Astrocyte of the cerebellum (primary cell): ENCODE measurements at regions not wholly inside any gene's neighbourhood (a gene's known extent, or its start where the extent isn't known, plus 50 kb on each side); places are given as distances from the start of the nearest gene placed in this dataset.

Experiments
- DNase-seq: peaks from one replicate; pipeline ENCODE4 v3.0.0-alpha.2; 2011; ENCODE audit warnings: low read depth
- H3K4me3 ChIP-seq: 2 replicates; pipeline ENCODE4 v1.5.1; 2011; ENCODE audit warnings: mild to moderate bottlenecking, low read depth, low read length, moderate library complexity
- CTCF ChIP-seq: IDR thresholded peaks from 2 replicates; pipeline ENCODE4 v1.5.1; 2012; ENCODE audit warnings: low read length, low read depth, moderate library complexity, mild to moderate bottlenecking; ENCODE audit errors: missing control alignments
- in situ Hi-C: cut with HindIII; loops from 2 replicates; pipeline ENCODE4 v1.10.0; 2017; ENCODE audit warnings: low sequenced_read_pairs

- no peak for TF ChIP-seq CTCF
- in situ Hi-C loops = no loop called here
- no peak overlapping the region for H3K4me3 ChIP-seq
- DNase-seq = no peak
These were observed 383.1 kb upstream of the MEX3C start for GRCh38 chr18:51580580-51580979.

- TF ChIP-seq CTCF = no peak
- in situ Hi-C loops = no loop called here
- no peak for DNase-seq
- no peak overlapping the region for H3K4me3 ChIP-seq
These were observed 385.1 kb upstream of the MEX3C start for GRCh38 chr18:51582551-51582950.

- no peak overlapping the region for H3K4me3 ChIP-seq
- TF ChIP-seq CTCF = no peak
- no peak for DNase-seq
- in situ Hi-C loops = no loop called here
These were observed 391.1 kb upstream of the MEX3C start for GRCh38 chr18:51588616-51589015.

- in situ Hi-C loops = no loop called here
- TF ChIP-seq CTCF = no peak
- H3K4me3 ChIP-seq = no peak overlapping the region
- DNase-seq = no peak
These were observed 396.4 kb upstream of the MEX3C start for GRCh38 chr18:51593931-51594330.

- no peak overlapping the region for H3K4me3 ChIP-seq
- TF ChIP-seq CTCF = no peak
- no peak for DNase-seq
- in situ Hi-C loops = no loop called here
These were observed 405.6 kb upstream of the MEX3C start for GRCh38 chr18:51603111-51603510.

GRCh38 chr18:51603551-51603950 is 406.1 kb upstream of the MEX3C start:
- no peak for TF ChIP-seq CTCF
- in situ Hi-C loops = no loop called here
- no peak for DNase-seq
- no peak overlapping the region for H3K4me3 ChIP-seq

GRCh38 chr18:51610481-51610880 is 413.0 kb upstream of the MEX3C start:
- in situ Hi-C loops = no loop called here
- H3K4me3 ChIP-seq = no peak overlapping the region
- no peak for TF ChIP-seq CTCF
- DNase-seq = no peak
